GM12878 (cell line): ENCODE measurements at regions not wholly inside any gene's neighbourhood (a gene's known extent, or its start where the extent isn't known, plus 50 kb on each side); places are given as distances from the start of the nearest gene placed in this dataset.
A peak's percentile ranks its signal among the peaks of the same experiment; 100 is the strongest.

ENCODE experiments used
- ATAC-seq: fragments of 200-7000 bp; cut with Tn5 transposase; 3 replicates; pipeline ENCODE4 v1.9.1; 2020; ENCODE audit warnings: mild to moderate bottlenecking, moderate library complexity
- BruUV-seq: library from RNA; stranded (reverse); fragments of 400-500 nt; replicated peaks from 2 replicates; lab custom pipeline; 2021; lab: Mats Ljungman, UMichigan
- CTCF ChIA-PET: fragments of 300-600 bp; sonication (Branson Sonifier 250); formaldehyde crosslinking; extraction: SDS; loops from one replicate; lab custom pipeline; 2021; ENCODE audit warnings: inconsistent platforms; lab: Yijun Ruan, JAX
- POLR2A ChIA-PET: fragments of 350-600 bp; formaldehyde crosslinking; extraction: SDS; loops from one replicate; lab custom pipeline; 2021; ENCODE audit warnings: inconsistent platforms; lab: Charles Lee
- RAD21 ChIA-PET: fragments of 300-600 bp; sonication (Branson Sonifier 250); formaldehyde crosslinking; loops from one replicate; lab custom pipeline; 2023; ENCODE audit warnings: antibody characterized with exemption; ENCODE audit not compliant: unreplicated experiment; lab: Charles Lee
- SMC1A ChIA-PET: fragments of 300-600 bp; sonication (Branson Sonifier 250); formaldehyde crosslinking; loops from one replicate; lab custom pipeline; 2023; ENCODE audit not compliant: unreplicated experiment, uncharacterized antibody; lab: Charles Lee
- DNase-seq: peaks from one replicate; pipeline ENCODE4 v3.0.0-alpha.2; 2011; ENCODE audit warnings: low read depth, low spot score
- FAIRE-seq: peaks from 3 replicates; lab custom pipeline; 2011; peaks lifted over from hg19 to GRCh38; lab: Jason Lieb, UNC
- H2AFZ ChIP-seq: 2 replicates; pipeline ENCODE4 v1.6.0; 2011; ENCODE audit warnings: low read depth, low read length, control low read depth; ENCODE audit not compliant: control insufficient read depth
- H3K27ac ChIP-seq: 2 replicates; pipeline ENCODE4 v1.5.1; 2011; ENCODE audit warnings: control low read depth; ENCODE audit not compliant: control insufficient read depth, insufficient read depth
- H3K27me3 ChIP-seq, 2 experiments: replicated peaks in 1 of 2; 2 replicates each; pipeline versions ENCODE4 v1.6.0 to v1.6.1; 2011; ENCODE audit warnings: low read length in 1 of 2; ENCODE audit not compliant: control insufficient read depth in 2 of 2, insufficient read depth in 2 of 2
- H3K36me3 ChIP-seq, 2 experiments: 2 replicates each; pipeline ENCODE4 v1.5.1; 2011; ENCODE audit warnings: low read length in 1 of 2; ENCODE audit not compliant: control insufficient read depth in 2 of 2, insufficient read depth in 2 of 2
- H3K4me1 ChIP-seq: 2 replicates; pipeline ENCODE4 v1.6.1; 2011; ENCODE audit warnings: mild to moderate bottlenecking, low read length, moderate library complexity, mixed read lengths; ENCODE audit not compliant: control insufficient read depth, insufficient read depth
- H3K4me2 ChIP-seq: 2 replicates; pipeline ENCODE4 v1.6.0; 2011; ENCODE audit warnings: control low read depth; ENCODE audit not compliant: control insufficient read depth, insufficient read depth
- H3K4me3 ChIP-seq: fragments of 200-600 bp; sonication (generic); 2 replicates; pipeline ENCODE4 v1.5.1; 2016
- H3K79me2 ChIP-seq: 2 replicates; pipeline ENCODE4 v1.6.0; 2011; ENCODE audit warnings: low read length; ENCODE audit not compliant: control insufficient read depth, insufficient read depth
- H3K9ac ChIP-seq: 2 replicates; pipeline ENCODE4 v1.8.0; 2011; ENCODE audit warnings: low read length, control low read depth, mixed read lengths; ENCODE audit not compliant: control insufficient read depth, insufficient read depth
- H3K9me3 ChIP-seq: replicated peaks from 3 replicates; pipeline ENCODE4 v1.5.1; 2011; ENCODE audit warnings: mild to moderate bottlenecking, low read length; ENCODE audit not compliant: control insufficient read depth, insufficient read depth
- H4K20me1 ChIP-seq: 2 replicates; pipeline ENCODE4 v1.6.0; 2011; ENCODE audit not compliant: control insufficient read depth, insufficient read depth
- ATF7 ChIP-seq: fragments of 450-650 bp; IDR thresholded peaks from 2 replicates; pipeline ENCODE4 v1.6.1; 2016; ENCODE audit warnings: low read depth, mild to moderate bottlenecking
- BHLHE40 ChIP-seq, 2 experiments: fragments of 450-650 bp in 1 of 2; IDR thresholded peaks; 2 replicates each; pipeline ENCODE4 v1.6.1; 2011 to 2017; ENCODE audit warnings: low read depth in 2 of 2, borderline replicate concordance in 1 of 2, improper control_type of control experiment in 1 of 2, low read length in 1 of 2, mild to moderate bottlenecking in 1 of 2
- ESRRA ChIP-seq: IDR thresholded peaks from 2 replicates; pipeline ENCODE4 v1.6.1; 2012; ENCODE audit warnings: mild to moderate bottlenecking, low read length, improper control_type of control experiment
- EZH2 ChIP-seq: IDR thresholded peaks from 2 replicates; pipeline ENCODE4 v1.6.1; 2012; ENCODE audit warnings: low read depth, mild to moderate bottlenecking, control low read depth, inconsistent platforms, low read length, borderline replicate concordance; ENCODE audit not compliant: control insufficient read depth
- PKNOX1 ChIP-seq: fragments of 450-650 bp; IDR thresholded peaks from 2 replicates; pipeline ENCODE4 v1.6.1; 2016; ENCODE audit warnings: mild to moderate bottlenecking
- SPI1 ChIP-seq: IDR thresholded peaks from 2 replicates; pipeline ENCODE4 v1.6.1; 2011; ENCODE audit warnings: low read depth, mild to moderate bottlenecking, low read length, moderate library complexity, borderline replicate concordance; ENCODE audit not compliant: insufficient read depth
- YY1 ChIP-seq: IDR thresholded peaks from 2 replicates; pipeline ENCODE4 v1.6.1; 2011; ENCODE audit warnings: low read depth, mild to moderate bottlenecking, low read length
- ZNF687 ChIP-seq: fragments of 450-650 bp; IDR thresholded peaks from 2 replicates; pipeline ENCODE4 v1.6.1; 2017; ENCODE audit warnings: mild to moderate bottlenecking, moderate library complexity
- WGBS: methylation state at CpG from one replicate; pipeline ENCODE4 v1.1.6; 2016; ENCODE audit warnings: low lambda C conversion rate; ENCODE audit not compliant: insufficient replicate concordance, insufficient coverage; ENCODE audit errors: missing lambda C conversion rate; 5-methylcytosine and 5-hydroxymethylcytosine counted together
- in situ Hi-C: fragments of 300-500 bp; cut with MboI; formaldehyde crosslinking; loops from 9 replicates; pipeline ENCODE4 v1.14.3; 2018; ENCODE audit warnings: mixed read lengths
- intact Hi-C: fragments of 100-400 bp; cut with micrococcal nuclease; formaldehyde crosslinking; loops from one replicate; pipeline ENCODE4 v1.14.2; 2022; ENCODE audit not compliant: unreplicated experiment
- TF ChIP-seq, protein P1 (sequence below): fragments of 450-650 bp; formaldehyde crosslinking; IDR thresholded peaks from 2 replicates; pipeline ENCODE4 v1.5.0; 2022; ENCODE audit warnings: mild to moderate bottlenecking, missing genetic modification characterization

DNA sequence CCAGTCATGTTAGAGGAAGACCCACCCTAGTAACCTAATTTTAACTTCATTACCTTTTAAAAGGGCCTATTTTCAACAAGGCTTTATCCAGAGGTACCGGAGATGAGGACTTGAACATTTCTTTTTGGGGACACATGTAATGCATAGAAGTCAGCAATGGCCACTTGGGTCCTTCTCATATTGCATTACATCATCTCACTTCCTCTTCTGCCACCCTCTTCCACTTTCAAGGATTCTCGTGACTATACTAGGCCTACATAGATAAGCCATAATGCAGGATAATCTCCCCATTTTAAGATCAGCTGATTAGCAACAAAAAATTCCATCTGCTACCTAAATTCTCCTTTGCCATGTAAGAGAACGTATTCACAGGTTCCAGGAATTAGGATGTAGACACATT, 557.2 kb downstream of the KCTD12 start:
- DNase-seq (no peak), ATAC-seq (0 out of 3 replicates have a peak, but pooled peaks have one; percentile 28), FAIRE-seq (no peak)
- Histone ChIP-seq H3K79me2 (no peaks in the 10 kb centered on the region), H3K9me3 (no peaks in the 10 kb centered on the region), H4K20me1 (no peaks in the 10 kb centered on the region), H3K36me3 (no peaks in the 10 kb centered on the region), H3K4me1 (no peaks in the 10 kb centered on the region), H3K27me3 (no peaks in the 10 kb centered on the region), H2AFZ (no peak overlapping the region), H3K27ac (no peak overlapping the region), H3K9ac (no peak overlapping the region), H3K4me3 (no peak overlapping the region), H3K4me2 (no peak overlapping the region)
- RAD21 ChIA-PET = no interaction called here
- TF ChIP-seq SPI1 (peak; percentile 31; the same call in 1 of the 2 replicates), ATF7 (no peak)
- TF ChIP-seq, protein P1, sequence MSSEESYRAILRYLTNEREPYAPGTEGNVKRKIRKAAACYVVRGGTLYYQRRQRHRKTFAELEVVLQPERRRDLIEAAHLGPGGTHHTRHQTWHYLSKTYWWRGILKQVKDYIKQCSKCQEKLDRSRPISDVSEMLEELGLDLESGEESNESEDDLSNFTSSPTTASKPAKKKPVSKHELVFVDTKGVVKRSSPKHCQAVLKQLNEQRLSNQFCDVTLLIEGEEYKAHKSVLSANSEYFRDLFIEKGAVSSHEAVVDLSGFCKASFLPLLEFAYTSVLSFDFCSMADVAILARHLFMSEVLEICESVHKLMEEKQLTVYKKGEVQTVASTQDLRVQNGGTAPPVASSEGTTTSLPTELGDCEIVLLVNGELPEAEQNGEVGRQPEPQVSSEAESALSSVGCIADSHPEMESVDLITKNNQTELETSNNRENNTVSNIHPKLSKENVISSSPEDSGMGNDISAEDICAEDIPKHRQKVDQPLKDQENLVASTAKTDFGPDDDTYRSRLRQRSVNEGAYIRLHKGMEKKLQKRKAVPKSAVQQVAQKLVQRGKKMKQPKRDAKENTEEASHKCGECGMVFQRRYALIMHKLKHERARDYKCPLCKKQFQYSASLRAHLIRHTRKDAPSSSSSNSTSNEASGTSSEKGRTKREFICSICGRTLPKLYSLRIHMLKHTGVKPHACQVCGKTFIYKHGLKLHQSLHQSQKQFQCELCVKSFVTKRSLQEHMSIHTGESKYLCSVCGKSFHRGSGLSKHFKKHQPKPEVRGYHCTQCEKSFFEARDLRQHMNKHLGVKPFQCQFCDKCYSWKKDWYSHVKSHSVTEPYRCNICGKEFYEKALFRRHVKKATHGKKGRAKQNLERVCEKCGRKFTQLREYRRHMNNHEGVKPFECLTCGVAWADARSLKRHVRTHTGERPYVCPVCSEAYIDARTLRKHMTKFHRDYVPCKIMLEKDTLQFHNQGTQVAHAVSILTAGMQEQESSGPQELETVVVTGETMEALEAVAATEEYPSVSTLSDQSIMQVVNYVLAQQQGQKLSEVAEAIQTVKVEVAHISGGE (CRISPR knock-in tag) = no peak
- CTCF ChIA-PET = no interaction called here
- POLR2A ChIA-PET = no interaction called here
- intact Hi-C loops = no loop called here
- SMC1A ChIA-PET = no interaction called here
- 23% methylated on average over 3 of the region's 3 CpGs for WGBS
- in situ Hi-C loops = no loop called here
- no TSS peak for BruUV-seq

DNA sequence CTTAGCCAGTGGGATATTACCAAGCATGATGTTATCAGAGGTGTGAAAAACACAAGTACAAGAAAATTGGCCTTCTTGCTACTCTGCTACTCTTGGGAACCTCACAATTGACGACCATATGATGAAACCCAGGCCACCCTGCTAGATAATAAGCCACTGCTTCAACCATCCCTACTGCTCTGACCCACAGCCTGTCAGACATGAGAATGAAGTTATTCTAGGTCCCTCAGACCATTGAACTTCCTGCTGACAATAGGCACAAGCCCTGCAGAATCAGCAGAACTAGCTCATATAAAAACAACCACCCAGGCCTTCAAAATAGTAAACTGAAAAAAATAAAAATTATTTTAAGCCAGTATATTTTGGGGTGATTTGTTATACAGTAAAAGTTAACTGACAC, 559.9 kb downstream of the KCTD12 start:
- ChIA-PET POLR2A (no interaction called here), RAD21 (interaction anchor here (0.7 kb wide), 1 partner anchor 53 kb away, joined by 3 read pairs; no protein-coding TSS in a partner anchor), SMC1A (no interaction called here), CTCF (no interaction called here)
- Histone ChIP-seq H3K36me3 (no peaks in the 10 kb centered on the region), H3K4me3 (no peak overlapping the region), H4K20me1 (no peaks in the 10 kb centered on the region), H3K27me3 (no peaks in the 10 kb centered on the region), H3K4me2 (no peak overlapping the region), H3K9ac (no peak overlapping the region), H3K4me1 (no peaks in the 10 kb centered on the region), H3K9me3 (no peaks in the 10 kb centered on the region), H3K79me2 (no peaks in the 10 kb centered on the region), H2AFZ (no peak overlapping the region), H3K27ac (no peak overlapping the region)
- intact Hi-C loops = no loop called here
- DNase-seq (no peak), ATAC-seq (no peak), FAIRE-seq (no peak)
- BruUV-seq = no TSS peak
- in situ Hi-C loops = no loop called here
- 0% methylated on average over 1 of the region's 1 CpG for WGBS
- TF ChIP-seq YY1 (no peak), BHLHE40 (IDR thresholded peaks at IDR 0.05; ENCODE audit: borderline replicate concordance in 1 of 2, low read depth in 2 of 2, low read length in 1 of 2) (no peak), ESRRA (no peak), EZH2 (no peak), PKNOX1 (no peak), ZNF687 (no peak)
